ENCODE measurements at regions not wholly inside any gene's neighbourhood (a gene's known extent, or its start where the extent isn't known, plus 50 kb on each side); places are given as distances from the start of the nearest gene placed in this dataset.

DNA sequence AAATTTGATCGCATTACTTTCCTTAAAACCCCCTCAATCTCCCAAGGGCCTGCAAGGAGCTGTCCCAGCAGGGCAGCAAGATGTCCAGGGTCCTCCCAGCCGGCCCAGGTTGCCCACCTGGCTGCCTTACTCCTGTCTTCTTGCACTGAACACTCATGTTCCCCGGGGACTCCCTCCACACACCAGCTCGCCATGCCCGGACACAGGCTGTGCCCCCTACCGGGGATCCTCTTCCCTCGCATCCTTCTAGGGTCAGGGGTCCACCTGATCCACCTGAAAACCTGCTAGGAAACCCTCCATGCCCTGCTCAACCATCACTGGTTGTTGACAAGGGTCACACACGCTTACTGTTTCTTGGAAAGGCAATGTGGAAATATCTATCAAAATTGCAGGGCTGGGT, 172.0 kb upstream of the MSX2 start:
- no peak for DNase-seq (ENCODE audit: low read depth)
- no peak overlapping the region for H3K4me3 ChIP-seq (ENCODE audit: low read depth, low read length)
- TF ChIP-seq, protein P1, sequence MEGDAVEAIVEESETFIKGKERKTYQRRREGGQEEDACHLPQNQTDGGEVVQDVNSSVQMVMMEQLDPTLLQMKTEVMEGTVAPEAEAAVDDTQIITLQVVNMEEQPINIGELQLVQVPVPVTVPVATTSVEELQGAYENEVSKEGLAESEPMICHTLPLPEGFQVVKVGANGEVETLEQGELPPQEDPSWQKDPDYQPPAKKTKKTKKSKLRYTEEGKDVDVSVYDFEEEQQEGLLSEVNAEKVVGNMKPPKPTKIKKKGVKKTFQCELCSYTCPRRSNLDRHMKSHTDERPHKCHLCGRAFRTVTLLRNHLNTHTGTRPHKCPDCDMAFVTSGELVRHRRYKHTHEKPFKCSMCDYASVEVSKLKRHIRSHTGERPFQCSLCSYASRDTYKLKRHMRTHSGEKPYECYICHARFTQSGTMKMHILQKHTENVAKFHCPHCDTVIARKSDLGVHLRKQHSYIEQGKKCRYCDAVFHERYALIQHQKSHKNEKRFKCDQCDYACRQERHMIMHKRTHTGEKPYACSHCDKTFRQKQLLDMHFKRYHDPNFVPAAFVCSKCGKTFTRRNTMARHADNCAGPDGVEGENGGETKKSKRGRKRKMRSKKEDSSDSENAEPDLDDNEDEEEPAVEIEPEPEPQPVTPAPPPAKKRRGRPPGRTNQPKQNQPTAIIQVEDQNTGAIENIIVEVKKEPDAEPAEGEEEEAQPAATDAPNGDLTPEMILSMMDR (IDR thresholded peaks at IDR 0.05; ENCODE audit: low read depth, low read length, missing control alignments): no peak

DNA sequence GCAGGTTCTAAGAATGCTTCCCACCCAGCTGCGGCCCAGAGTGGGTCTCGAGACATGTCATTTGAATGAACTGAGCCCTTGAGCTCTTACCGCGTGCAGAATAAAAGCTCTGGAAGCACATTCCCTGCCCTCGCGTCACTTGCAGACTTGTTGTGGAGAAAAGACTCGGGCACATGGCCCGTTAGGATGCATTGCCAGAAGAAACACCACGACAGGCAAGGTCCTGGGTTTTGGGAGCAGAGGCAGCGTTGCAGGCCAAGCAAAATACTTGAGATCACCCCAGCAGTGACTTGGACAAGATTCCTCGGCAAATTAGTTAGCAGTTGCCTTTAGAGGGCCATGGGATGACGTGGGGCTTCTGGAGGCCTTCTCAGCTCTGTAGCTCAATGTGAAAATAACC, 170.8 kb upstream of the MSX2 start:
- no peak overlapping the region for H3K4me3 ChIP-seq (ENCODE audit: low read depth, low read length)
- no peak for DNase-seq (ENCODE audit: low read depth)

DNA sequence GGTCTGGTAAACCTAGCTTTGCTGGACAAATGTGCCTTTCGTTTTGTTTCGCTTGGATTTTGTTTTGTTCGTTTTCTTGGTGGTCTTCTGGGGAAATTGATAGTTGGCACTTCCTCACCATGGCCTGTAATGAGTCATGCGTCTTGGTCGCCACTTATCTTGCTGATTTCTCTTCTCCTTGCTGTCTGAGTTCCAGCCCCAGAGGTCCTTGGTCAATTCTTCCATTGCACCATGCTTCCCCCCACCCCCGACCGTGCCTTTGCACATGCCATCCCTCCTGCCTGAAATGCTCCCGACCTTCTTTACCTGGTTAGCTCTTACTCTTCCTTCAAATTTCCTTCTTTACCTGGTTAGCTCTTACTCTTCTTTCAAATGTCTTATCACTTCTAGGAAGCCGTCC, 168.7 kb upstream of the MSX2 start:
- DNase-seq (ENCODE audit: low read depth): no peak
- no peak overlapping the region for H3K4me3 ChIP-seq (ENCODE audit: low read depth, low read length)
- TF ChIP-seq, protein P1 (IDR thresholded peaks at IDR 0.05; ENCODE audit: low read depth, low read length, missing control alignments): no peak

More for the DNA sequence above, 170.8 kb upstream of the MSX2 start:
- TF ChIP-seq, protein P1 (IDR thresholded peaks at IDR 0.05; ENCODE audit: low read depth, low read length, missing control alignments): no peak

DNA sequence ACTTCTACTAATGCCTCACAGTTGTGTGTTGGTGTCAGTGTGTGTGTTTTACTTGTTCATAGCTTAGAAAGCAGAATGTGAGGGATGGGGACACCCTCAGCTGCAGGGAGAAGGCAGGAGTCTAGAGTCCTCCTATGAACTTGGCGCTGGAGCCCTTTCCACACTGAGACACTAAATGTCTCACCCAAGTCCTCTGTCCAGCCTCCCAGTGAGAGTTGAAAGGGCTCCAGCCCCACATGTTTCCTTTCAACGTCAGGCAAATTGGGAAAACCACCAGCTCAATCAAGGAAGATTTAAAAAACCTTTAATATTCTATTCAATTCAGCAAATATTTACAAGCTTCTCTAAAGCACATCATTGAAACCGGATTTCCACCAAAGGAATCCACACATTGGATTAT, 167.6 kb upstream of the MSX2 start:
- H3K4me3 ChIP-seq (ENCODE audit: low read depth, low read length): no peak overlapping the region
- no peak for DNase-seq (ENCODE audit: low read depth)
- TF ChIP-seq, protein P1 (IDR thresholded peaks at IDR 0.05; ENCODE audit: low read depth, low read length, missing control alignments): no peak

DNA sequence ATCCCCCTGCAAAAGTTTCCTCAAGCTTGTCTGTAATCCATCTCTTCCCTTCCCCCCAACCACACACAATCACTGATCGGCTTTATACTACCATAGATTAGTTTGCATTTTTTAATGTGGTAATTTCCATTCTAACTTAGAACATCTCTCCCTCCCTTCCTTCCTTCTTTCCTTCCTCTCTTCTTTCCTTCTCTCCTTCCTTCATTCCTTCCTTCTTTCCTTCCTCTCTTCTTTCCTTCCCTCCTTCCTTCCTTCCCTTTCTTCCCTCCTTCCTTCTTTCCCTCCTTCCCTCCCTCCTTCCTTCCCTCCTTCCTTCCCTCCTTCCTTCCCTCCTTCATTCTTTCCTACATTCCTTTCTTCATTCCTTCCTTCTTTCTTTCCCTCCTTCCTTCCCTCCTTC, 166.2 kb upstream of the MSX2 start:
- H3K4me3 ChIP-seq (ENCODE audit: low read depth, low read length): no peak overlapping the region
- DNase-seq (ENCODE audit: low read depth): no peak
- TF ChIP-seq, protein P1 (IDR thresholded peaks at IDR 0.05; ENCODE audit: low read depth, low read length, missing control alignments): no peak

DNA sequence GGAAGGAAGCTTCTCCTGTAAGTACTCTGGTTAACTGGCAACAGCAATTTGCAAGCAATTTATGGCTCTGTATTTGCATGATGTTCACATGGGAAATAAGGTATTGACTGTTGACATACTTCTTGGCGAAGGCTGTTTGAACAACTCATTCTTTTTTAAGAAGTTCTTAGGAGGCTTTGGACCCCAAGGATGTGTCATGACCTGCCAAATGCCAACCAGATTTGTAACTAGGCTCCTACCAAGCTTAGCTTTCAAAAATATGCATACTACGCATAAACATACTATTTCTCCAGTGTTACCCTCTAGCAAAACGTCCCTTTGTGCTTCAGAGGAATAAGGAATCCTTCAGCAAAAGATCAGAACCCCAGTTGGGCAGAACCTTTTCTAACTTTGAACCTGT, 165.2 kb upstream of the MSX2 start:
- TF ChIP-seq, protein P1 (IDR thresholded peaks at IDR 0.05; ENCODE audit: low read depth, low read length, missing control alignments): no peak
- H3K4me3 ChIP-seq (ENCODE audit: low read depth, low read length): no peak overlapping the region
- DNase-seq (ENCODE audit: low read depth): no peak

DNA sequence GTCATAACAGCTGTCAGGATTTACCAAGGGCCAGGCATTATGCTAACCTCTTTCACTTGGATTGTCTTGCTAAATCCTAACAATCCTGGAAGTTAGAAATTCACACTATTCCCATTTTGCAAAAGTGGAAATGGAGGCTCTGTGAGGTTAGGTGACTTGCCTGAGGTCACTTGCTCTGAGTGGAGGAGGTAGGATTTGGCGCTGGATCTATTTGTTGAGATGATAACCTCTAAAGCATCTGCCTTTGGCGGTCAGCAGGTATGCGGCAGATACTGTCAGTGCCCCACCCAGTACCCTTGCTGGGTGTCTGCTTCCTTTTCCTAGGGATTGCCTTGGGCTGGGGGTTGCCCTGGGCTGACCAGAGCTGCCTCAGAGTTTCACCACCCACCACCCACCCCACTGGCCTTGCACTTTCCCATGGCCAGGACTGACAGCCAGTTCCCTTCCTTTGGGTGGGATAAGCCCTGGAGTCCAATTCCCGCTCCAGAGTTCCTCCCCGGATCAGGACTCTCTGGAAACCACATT, 164.8 kb upstream of the MSX2 start:
- H3K4me3 ChIP-seq (ENCODE audit: low read depth, low read length): no peak overlapping the region
- no peak for DNase-seq (ENCODE audit: low read depth)
- TF ChIP-seq, protein P1 (IDR thresholded peaks at IDR 0.05; ENCODE audit: low read depth, low read length, missing control alignments): no peak

All from GM12864 (cell line).